ENCODE measurements at regions not wholly inside any gene's neighbourhood (a gene's known extent, or its start where the extent isn't known, plus 50 kb on each side); places are given as distances from the start of the nearest gene placed in this dataset.

GRCh38 chr5:57339521-57339920, 143.1 kb downstream of the ACTBL2 start:
- DNase-seq (ENCODE audit: low read depth in 2 of 2): no peak
- H3K4me3 ChIP-seq (replicated peaks in 1 of 2; ENCODE audit: low read depth in 2 of 2, low read length in 2 of 2): no peak overlapping the region
- TF ChIP-seq CTCF (IDR thresholded peaks at IDR 0.05; ENCODE audit: low read depth, low read length): no peak

DNA sequence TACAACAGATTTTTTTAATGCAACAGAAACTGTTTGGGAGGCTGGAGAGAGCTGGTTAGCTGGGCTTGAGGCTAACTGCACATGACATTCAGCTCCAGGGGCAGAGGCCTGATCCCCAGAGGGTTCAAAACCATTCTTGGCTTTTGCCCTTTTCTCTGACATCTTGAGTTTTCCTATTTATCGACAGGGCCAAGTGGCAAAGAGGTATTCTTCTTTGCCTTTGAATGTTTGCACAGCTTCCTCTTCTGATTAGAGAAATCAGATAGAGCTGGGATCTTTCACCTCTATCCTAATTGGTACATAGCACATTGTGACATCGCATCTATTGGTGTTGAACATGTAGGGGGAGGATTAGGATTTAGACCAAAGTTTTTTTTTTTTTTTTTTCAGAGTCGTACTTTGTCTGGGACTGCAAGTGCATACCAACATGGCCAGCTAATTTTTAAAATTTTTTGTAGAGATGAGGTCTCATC, 143.7 kb downstream of the ACTBL2 start:
- no peak for DNase-seq (ENCODE audit: low read depth in 2 of 2)
- H3K4me3 ChIP-seq (replicated peaks in 1 of 2; ENCODE audit: low read depth in 2 of 2, low read length in 2 of 2): no peak overlapping the region

GRCh38 chr5:57338068-57338867, 144.3 kb downstream of the ACTBL2 start:
- no peak overlapping the region for H3K4me3 ChIP-seq (replicated peaks in 1 of 2; ENCODE audit: low read depth in 2 of 2, low read length in 2 of 2)
- DNase-seq (ENCODE audit: low read depth in 2 of 2): peak; percentile 55 to 57
- TF ChIP-seq CTCF (IDR thresholded peaks at IDR 0.05; ENCODE audit: low read depth, low read length): peak; percentile 45

More for the DNA sequence above, 143.7 kb downstream of the ACTBL2 start:
- no peak for TF ChIP-seq CTCF (IDR thresholded peaks at IDR 0.05; ENCODE audit: low read depth, low read length)

DNA sequence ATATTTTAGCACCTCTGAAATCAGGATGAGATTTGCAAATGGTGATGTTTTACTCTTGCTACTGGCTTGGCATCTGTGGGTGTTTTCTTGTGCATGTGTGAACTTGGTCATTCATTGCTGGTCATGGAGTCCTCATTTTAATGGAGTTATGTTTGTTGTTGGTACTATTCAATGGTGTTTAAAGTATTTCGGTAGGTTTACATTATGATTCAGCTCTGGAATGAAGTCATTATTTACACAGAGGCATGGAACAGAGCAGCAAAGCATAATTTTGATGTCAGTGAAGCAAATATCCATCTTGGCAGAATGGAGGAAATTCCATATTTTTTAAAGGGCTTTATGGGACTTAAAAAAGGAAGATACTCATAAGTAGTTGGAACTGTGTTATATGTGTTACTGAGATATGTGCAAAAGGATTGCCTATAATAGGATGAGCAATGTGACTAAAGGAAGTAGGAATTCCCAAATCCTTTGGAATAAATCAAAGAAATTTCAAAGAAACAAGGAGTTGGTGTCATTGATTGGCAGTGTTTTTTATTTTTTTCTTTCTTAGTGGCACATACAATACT, 147.4 kb downstream of the ACTBL2 start:
- TF ChIP-seq CTCF (IDR thresholded peaks at IDR 0.05; ENCODE audit: low read depth, low read length): no peak
- H3K4me3 ChIP-seq (replicated peaks in 1 of 2; ENCODE audit: low read depth in 2 of 2, low read length in 2 of 2): no peak overlapping the region
- peak in 1 of 2 donors; percentile 73 for DNase-seq (ENCODE audit: low read depth in 2 of 2)

GRCh38 chr5:57334475-57334874, 148.1 kb downstream of the ACTBL2 start:
- no peak for TF ChIP-seq CTCF (IDR thresholded peaks at IDR 0.05; ENCODE audit: low read depth, low read length)
- DNase-seq (ENCODE audit: low read depth in 2 of 2): no peak
- H3K4me3 ChIP-seq (replicated peaks in 1 of 2; ENCODE audit: low read depth in 2 of 2, low read length in 2 of 2): no peak overlapping the region

DNA sequence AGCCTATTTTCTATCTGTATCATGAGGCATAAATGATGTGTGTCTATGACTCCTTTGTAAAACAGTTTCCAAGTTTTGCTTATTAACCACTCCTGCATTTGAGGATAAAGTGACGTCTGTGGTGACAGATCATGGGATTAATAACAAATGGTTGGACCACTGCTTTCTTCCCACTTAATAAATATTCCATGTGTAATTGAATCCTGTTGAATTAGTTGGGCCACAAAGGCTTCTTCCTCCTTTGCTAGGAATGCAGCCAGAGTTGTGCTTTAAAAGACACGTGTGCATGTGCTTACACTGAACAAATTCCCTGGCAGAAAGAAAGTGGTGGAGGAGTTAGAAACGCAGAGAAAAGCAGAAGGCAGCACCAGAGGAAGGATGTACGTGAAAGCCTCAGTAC, 150.2 kb downstream of the ACTBL2 start:
- TF ChIP-seq CTCF (IDR thresholded peaks at IDR 0.05; ENCODE audit: low read depth, low read length): no peak
- peak in 1 of 2 donors; percentile 61 for DNase-seq (ENCODE audit: low read depth in 2 of 2)
- no peak overlapping the region for H3K4me3 ChIP-seq (replicated peaks in 1 of 2; ENCODE audit: low read depth in 2 of 2, low read length in 2 of 2)

All from cardiac fibroblast (primary cell).